Vagina (tissue), 2 donors: ENCODE measurements at regions not wholly inside any gene's neighbourhood (a gene's known extent, or its start where the extent isn't known, plus 50 kb on each side); places are given as distances from the start of the nearest gene placed in this dataset.
"Not testable (repeated sequence)": the region's sequence is repeated elsewhere in the genome, so short reads cannot be mapped to it uniquely, and the experiment has no call there.

Experiments
- POLR2A ChIP-seq, 2 donors: fragments of 450-650 bp; IDR thresholded peaks; one replicate each; pipeline ENCODE4 v1.6.1; 2017; ENCODE audit warnings: antibody characterized with exemption in 2 of 2, mild to moderate bottlenecking in 2 of 2, moderate library complexity in 2 of 2
- TF ChIP-seq, protein P1 (sequence below), 3 experiments: fragments of 450-650 bp in 2 of 3; fragments of 200-600 bp in 1 of 3; sonication (generic) in 1 of 3; IDR thresholded peaks; one replicate each; pipeline ENCODE4 v1.5.1; 2017 to 2019; ENCODE audit warnings: antibody characterized with exemption in 3 of 3, mild to moderate bottlenecking in 2 of 3, moderate library complexity in 2 of 3

DNA sequence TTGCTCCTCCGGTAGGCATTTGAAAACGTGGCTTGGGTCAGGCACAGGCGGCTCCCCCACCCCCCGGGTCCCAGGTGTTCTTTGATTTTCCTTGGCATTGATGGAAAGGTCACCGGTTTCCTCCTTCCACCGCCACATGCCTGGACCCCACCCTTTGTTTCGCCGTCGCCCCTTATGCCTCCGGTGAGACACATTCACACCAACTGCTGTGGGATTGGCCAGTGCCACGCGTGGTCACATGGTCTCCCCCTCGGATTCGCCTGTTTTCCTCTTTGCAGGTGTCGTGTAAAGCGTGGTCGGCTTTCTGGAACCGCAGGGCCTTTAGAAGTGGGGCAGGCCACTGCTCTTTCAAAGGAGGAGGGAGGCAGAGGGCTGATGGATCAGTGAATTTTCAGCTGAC, 101.2 kb upstream of the FOXD4L5 start:
- TF ChIP-seq, protein P1, sequence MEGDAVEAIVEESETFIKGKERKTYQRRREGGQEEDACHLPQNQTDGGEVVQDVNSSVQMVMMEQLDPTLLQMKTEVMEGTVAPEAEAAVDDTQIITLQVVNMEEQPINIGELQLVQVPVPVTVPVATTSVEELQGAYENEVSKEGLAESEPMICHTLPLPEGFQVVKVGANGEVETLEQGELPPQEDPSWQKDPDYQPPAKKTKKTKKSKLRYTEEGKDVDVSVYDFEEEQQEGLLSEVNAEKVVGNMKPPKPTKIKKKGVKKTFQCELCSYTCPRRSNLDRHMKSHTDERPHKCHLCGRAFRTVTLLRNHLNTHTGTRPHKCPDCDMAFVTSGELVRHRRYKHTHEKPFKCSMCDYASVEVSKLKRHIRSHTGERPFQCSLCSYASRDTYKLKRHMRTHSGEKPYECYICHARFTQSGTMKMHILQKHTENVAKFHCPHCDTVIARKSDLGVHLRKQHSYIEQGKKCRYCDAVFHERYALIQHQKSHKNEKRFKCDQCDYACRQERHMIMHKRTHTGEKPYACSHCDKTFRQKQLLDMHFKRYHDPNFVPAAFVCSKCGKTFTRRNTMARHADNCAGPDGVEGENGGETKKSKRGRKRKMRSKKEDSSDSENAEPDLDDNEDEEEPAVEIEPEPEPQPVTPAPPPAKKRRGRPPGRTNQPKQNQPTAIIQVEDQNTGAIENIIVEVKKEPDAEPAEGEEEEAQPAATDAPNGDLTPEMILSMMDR (IDR thresholded peaks at IDR 0.05), result not testable (repeated sequence)
- TF ChIP-seq POLR2A (IDR thresholded peaks at IDR 0.05), result not testable (repeated sequence)
